ENCODE measurements at regions not wholly inside any gene's neighbourhood (a gene's known extent, or its start where the extent isn't known, plus 50 kb on each side); places are given as distances from the start of the nearest gene placed in this dataset.
"Not testable (repeated sequence)": the region's sequence is repeated elsewhere in the genome, so short reads cannot be mapped to it uniquely, and the experiment has no call there.

DNA sequence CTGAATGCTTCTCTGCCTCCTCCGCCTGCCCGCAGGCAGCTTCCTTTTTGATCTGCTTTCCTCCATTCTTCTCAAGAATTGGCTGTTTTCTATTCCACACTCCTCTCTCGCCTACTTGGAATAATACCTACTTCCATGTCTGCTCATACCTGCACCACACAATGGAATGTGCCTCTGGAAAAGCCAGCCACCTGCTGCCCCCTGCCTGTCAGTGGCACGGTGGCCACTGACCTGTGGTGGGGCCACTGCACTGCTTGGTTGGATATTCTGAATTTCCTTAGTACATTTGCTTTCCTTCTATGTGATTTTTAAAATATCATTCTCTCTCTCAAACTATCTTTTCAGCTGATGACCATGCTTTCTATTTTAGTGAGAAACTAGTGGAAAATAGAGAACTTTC lies 406.9 kb downstream of the DCDC2C start:
- no peaks in the 10 kb centered on the region for H3K36me3 Mint-ChIP-seq
- H3K27me3 Mint-ChIP-seq: no peaks in the 10 kb centered on the region
- no peaks in the 10 kb centered on the region for H3K4me1 Mint-ChIP-seq (ENCODE audit: low read depth)
- no peak overlapping the region for H3K27ac Mint-ChIP-seq
- H3K4me3 Mint-ChIP-seq: no peak overlapping the region
- no peaks in the 10 kb centered on the region for H3K9me3 Mint-ChIP-seq (ENCODE audit: low read depth)

DNA sequence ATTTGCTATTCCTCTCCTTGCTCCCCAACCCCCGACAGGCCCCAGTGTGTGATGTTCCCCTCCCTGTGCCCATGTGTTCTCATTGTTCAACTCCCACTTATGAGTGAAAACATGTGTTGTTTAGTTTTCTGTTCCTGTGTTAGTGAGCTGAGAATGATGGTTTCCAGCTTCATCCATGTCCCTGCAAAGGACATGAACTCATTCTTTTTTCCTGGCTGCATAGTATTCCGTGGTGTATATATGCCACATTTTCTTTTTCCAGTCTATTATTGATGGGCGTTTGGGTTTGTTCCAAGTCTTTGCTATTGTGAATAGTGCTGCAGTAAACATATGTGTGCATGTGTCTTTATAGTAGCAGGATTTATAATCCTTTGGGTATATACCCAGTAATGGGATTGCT lies 412.1 kb downstream of the DCDC2C start:
- not testable (repeated sequence) for H3K27me3 Mint-ChIP-seq; H3K9me3 Mint-ChIP-seq (ENCODE audit: low read depth); H3K36me3 Mint-ChIP-seq; H3K4me1 Mint-ChIP-seq (ENCODE audit: low read depth); H3K4me3 Mint-ChIP-seq; H3K27ac Mint-ChIP-seq

DNA sequence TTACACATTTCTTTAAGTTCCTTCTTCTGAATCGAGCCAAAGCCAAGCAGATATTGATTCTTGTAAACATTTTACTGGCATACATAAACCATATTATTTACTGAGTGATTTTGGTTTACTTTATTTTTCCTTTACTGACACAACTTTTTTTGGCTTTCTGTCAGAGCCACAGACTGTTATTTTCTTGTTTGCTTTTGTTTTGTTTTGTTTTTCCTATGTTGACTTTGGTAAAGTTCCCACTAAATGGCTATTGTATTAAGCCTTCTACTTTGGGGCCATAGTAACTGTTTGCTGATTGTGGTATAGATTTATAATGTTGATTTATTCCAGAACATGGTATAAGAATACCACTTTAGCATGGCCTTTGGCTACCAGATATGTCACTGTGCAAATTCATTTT lies 419.4 kb downstream of the DCDC2C start:
- Mint-ChIP-seq H3K27me3 (no peaks in the 10 kb centered on the region), H3K4me3 (no peak overlapping the region), H3K27ac (no peak overlapping the region), H3K4me1 (ENCODE audit: low read depth) (no peaks in the 10 kb centered on the region), H3K9me3 (ENCODE audit: low read depth) (peaks cover 4% of the 10 kb centered on the region), H3K36me3 (no peaks in the 10 kb centered on the region)

DNA sequence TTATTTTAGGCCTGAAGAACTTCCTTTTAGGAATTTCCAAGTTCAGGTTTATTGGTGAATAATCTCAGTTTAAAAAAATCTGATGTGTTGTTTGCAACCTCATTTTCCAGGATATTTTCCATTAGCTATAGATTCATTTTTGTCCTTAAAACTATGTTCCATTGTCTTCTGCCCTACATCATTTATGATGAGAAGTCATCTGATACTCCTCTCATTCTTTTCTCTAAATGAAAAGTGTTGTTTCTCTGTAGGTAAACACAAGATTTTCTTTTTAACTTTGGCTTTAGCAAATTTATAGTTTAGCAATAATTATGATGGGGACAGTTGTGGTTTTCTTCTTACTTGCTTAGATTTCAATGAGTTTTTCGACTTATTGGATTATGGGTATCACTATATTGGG lies 427.3 kb downstream of the DCDC2C start:
- peaks cover 22% of the 10 kb centered on the region for H3K9me3 Mint-ChIP-seq (ENCODE audit: low read depth)
- H3K27ac Mint-ChIP-seq: no peak overlapping the region

DNA sequence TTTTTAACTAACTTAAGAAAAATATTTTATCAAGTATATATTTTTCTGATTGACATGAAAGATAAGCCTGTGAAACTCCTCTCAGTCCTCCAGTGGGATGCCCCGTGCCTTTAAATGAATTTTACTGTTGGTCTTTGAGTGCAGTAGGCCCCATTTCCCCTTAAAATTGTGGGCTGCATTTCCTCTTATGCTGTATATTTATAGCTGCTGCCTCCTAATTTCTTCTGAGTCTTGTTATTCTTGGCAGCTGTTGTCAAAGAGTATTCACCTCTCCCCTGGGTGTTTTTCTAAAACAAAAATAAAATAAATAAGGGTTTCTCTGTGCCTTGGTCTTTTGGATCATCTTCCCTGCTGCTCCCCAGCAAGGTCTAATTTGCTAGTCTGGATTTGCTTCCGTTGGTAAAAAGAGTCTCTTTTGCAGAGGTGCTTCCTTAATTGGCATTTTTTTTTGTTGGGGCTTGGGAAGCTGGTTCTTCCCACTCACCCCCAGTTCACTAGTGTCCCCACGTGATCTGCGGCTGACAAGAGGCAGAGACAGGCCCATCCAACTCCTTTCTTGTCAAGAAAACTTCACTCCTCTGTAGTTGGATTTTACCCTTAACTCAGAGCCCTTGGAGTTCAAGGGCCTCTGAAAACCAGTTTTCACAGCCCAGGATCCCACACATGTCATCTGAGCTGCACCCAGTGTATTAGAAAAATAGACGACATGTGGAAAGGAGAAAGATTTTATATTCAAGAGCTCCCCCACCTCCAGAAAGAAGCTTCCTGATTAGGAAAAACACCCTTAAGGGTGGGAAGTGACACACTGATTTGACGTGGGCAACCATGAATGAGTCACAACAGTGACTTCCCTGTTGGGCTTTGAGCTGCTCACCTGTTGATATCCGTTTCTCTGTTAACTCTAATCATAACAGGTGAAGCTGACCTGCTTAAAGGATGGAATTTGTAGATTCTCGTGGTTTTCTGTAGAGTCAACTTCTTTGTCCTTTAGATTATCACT lies 431.5 kb downstream of the DCDC2C start:
- Mint-ChIP-seq H3K4me1 (ENCODE audit: low read depth) (no peaks in the 10 kb centered on the region), H3K27me3 (no peaks in the 10 kb centered on the region), H3K36me3 (no peaks in the 10 kb centered on the region), H3K9me3 (ENCODE audit: low read depth) (peaks cover 18% of the 10 kb centered on the region), H3K27ac (no peak overlapping the region), H3K4me3 (no peak overlapping the region)

More for the DNA sequence above, 427.3 kb downstream of the DCDC2C start:
- Mint-ChIP-seq H3K4me3 (no peak overlapping the region), H3K36me3 (no peaks in the 10 kb centered on the region), H3K4me1 (ENCODE audit: low read depth) (no peaks in the 10 kb centered on the region), H3K27me3 (no peaks in the 10 kb centered on the region)

DNA sequence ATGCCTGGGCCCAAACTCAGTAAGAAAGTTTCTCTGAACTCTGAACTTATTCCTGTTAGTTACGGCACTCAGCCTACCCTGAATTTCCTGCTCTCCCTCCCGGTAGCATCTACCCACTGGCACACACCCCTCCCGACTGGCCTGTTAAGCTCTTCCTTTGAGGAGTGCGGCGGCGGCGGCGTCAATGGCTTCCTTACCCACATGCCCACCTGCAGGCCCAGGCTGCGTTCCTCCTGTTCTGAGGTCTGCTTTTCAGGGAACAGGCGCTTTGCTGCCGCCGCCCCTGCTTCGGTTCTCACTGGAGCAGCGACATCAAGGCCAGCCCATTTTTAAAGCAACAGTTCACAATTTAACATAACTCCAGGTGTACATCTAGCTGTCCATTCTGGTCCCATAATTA lies 432.4 kb downstream of the DCDC2C start:
- H3K27me3 Mint-ChIP-seq: no peaks in the 10 kb centered on the region
- no peaks in the 10 kb centered on the region for H3K36me3 Mint-ChIP-seq
- no peaks in the 10 kb centered on the region for H3K4me1 Mint-ChIP-seq (ENCODE audit: low read depth)
- H3K9me3 Mint-ChIP-seq (ENCODE audit: low read depth): peaks cover 15% of the 10 kb centered on the region
- H3K27ac Mint-ChIP-seq: no peak overlapping the region
- H3K4me3 Mint-ChIP-seq: no peak overlapping the region

DNA sequence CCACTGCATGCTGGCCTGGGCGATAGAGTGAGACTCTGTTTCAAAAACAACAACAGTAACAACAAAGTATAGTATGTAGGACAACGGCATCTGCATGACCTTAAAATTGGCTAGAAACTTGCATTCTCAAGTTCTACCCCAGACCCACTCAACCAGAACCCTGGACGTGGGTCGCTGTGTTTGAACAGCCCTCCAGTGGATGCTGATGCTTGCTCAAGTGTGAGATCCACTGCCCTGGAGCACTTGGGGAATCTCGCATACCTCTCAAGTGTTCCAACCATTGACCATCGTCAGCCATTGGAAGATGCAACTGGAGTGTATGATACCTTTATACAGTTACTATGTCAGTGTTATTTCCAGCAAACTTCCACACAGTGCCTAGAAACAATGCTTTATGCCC lies 435.9 kb downstream of the DCDC2C start:
- Mint-ChIP-seq H3K9me3 (ENCODE audit: low read depth) (no peaks in the 10 kb centered on the region), H3K4me3 (no peak overlapping the region), H3K36me3 (no peaks in the 10 kb centered on the region)

DNA sequence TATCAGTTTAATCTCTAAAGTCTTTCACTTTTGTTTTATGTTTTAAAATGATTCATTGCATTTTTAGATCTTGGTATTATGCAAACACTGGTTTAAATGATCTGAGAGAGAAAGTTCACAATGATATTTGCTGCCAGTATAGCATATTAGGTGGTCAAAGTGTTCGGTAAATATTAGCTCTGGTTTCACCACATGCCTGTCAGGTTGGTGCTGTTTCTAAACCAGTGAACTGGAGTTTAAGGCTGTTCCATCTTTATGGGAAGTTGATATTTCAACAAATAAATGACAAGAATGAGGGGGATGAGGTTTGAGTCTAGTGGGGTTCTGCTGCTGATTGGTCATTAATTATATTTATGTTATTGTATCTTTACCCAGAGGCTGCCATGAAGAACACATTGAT lies 436.4 kb downstream of the DCDC2C start:
- Mint-ChIP-seq H3K27ac (no peak overlapping the region), H3K4me3 (no peak overlapping the region), H3K36me3 (no peaks in the 10 kb centered on the region), H3K9me3 (ENCODE audit: low read depth) (no peaks in the 10 kb centered on the region), H3K4me1 (ENCODE audit: low read depth) (no peaks in the 10 kb centered on the region), H3K27me3 (no peaks in the 10 kb centered on the region)

More for the DNA sequence above, 435.9 kb downstream of the DCDC2C start:
- no peak overlapping the region for H3K27ac Mint-ChIP-seq
- no peaks in the 10 kb centered on the region for H3K4me1 Mint-ChIP-seq (ENCODE audit: low read depth)
- H3K27me3 Mint-ChIP-seq: no peaks in the 10 kb centered on the region

DNA sequence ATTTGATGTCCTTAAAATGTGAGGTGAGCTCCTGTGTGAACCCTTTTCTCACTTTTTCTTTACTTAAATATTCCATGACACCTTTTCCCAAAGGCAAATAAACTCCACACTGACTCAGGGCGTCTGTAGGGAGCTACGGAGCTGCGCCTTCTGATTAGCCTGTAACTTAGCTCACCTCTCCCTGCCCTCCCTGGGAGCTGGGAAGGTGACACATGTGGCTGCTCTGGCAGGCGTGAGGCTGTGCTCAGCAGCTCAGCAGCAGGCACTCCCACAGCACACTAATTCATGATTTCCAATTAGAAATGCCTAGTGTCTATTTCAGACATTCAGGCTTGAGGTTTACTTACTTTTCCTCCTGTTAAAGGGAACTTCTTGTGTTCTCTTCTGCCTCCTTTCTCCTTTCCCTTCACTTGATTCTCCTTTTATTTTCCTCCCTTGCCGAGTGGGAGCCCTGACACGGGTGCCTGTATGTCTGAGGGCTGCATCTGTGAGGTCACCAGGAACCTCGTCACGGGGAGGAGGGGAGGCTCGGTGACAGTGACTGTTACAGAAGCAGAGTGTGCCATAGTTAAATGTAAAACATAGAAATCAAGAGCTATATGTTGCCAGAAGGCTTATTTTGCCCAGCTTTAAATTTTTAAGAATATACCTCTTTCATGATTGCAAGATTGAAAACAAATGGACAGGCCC lies 437.1 kb downstream of the DCDC2C start:
- Mint-ChIP-seq H3K36me3 (no peaks in the 10 kb centered on the region), H3K4me1 (ENCODE audit: low read depth) (no peaks in the 10 kb centered on the region), H3K27ac (no peak overlapping the region), H3K9me3 (ENCODE audit: low read depth) (no peaks in the 10 kb centered on the region), H3K4me3 (no peak overlapping the region), H3K27me3 (no peaks in the 10 kb centered on the region)

DNA sequence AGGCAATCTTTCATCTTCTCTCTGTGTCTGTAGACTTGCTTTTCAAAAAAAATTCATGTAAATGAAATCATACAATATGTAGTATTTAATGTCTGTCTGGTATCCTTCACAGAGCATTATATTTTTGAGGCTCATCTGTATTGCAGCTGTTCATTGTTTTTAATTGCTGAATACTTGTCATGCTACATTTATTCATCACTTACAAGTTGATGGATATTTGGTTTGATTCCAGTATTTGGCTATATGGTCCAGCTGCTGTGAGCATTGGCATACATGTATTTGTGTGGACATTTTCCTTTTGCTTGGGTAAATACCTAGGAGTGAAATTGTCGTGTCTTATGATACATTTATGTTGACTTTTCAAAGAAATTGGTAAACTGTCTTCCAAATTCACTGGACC lies 441.4 kb downstream of the DCDC2C start:
- Mint-ChIP-seq H3K4me3 (no peak overlapping the region), H3K4me1 (ENCODE audit: low read depth) (no peaks in the 10 kb centered on the region), H3K27me3 (no peaks in the 10 kb centered on the region), H3K27ac (no peak overlapping the region), H3K9me3 (ENCODE audit: low read depth) (peaks cover 14% of the 10 kb centered on the region), H3K36me3 (no peaks in the 10 kb centered on the region)

DNA sequence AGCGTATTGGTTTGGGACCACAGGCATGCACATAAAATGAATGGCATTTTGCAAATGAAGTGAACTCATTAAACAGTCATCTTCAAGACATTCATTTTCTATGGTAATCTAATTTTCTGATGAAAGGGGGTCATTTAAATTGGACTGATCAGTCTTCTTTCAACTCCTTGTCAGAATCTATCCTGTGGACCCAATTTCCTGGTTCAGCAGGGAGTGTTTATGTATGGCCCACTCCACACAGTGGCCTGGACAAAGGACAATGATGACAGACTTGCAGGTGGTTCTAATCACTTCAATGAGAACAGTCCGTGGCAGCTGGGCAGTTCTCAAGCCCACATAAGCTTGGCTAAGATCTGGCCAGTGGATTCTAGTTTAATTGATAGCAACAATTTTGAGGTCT lies 448.1 kb downstream of the DCDC2C start:
- H3K4me3 Mint-ChIP-seq: no peak overlapping the region
- H3K9me3 Mint-ChIP-seq (ENCODE audit: low read depth): peaks cover 20% of the 10 kb centered on the region
- no peaks in the 10 kb centered on the region for H3K36me3 Mint-ChIP-seq
- no peaks in the 10 kb centered on the region for H3K4me1 Mint-ChIP-seq (ENCODE audit: low read depth)
- no peak overlapping the region for H3K27ac Mint-ChIP-seq
- H3K27me3 Mint-ChIP-seq: peaks cover 2% of the 10 kb centered on the region

DNA sequence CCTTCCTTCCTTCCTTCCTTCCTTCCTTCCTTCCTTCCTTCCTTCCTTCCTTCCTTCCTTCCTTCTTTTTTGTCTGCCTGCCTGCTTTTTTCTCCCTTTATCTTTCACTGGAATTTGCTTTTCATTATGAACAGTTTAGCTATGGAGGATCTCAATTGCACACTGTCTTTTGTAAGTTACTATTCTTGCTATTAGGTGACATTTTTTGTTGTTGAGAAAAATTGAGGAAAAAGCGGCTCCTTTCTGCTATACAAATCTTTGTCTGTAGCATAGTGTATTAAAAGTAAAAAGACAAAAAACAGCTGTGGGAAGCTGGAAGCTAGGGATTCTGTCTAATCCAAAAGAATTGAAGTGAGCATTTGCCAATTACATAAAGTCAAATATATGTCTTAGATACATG lies 448.7 kb downstream of the DCDC2C start:
- H3K4me1 Mint-ChIP-seq (ENCODE audit: low read depth): no peaks in the 10 kb centered on the region
- peaks cover 2% of the 10 kb centered on the region for H3K27me3 Mint-ChIP-seq
- no peak overlapping the region for H3K4me3 Mint-ChIP-seq
- no peak overlapping the region for H3K27ac Mint-ChIP-seq
- H3K9me3 Mint-ChIP-seq (ENCODE audit: low read depth): peaks cover 20% of the 10 kb centered on the region
- H3K36me3 Mint-ChIP-seq: no peaks in the 10 kb centered on the region

DNA sequence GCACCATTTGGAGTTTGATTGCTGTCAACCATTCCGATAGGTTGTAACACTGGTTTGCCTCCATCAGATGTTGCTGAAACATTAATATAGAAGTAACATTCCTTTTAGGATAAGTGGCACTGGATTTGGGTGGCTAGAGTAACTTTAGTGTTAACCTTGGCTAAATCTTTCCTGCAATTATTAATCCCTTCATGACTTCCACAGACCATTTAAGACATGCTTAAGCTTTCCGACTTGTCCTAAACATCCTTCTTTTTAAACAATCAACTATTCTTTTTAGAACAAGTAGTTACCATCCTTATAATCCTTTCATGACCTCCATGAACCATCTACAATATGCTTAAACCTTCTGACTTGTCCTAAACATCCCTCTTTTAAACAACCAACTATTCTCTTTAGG lies 465.5 kb downstream of the DCDC2C start:
- Mint-ChIP-seq H3K9me3 (ENCODE audit: low read depth) (peaks cover 38% of the 10 kb centered on the region), H3K27ac (no peak overlapping the region), H3K4me3 (no peak overlapping the region), H3K4me1 (ENCODE audit: low read depth) (no peaks in the 10 kb centered on the region), H3K27me3 (no peaks in the 10 kb centered on the region), H3K36me3 (no peaks in the 10 kb centered on the region)

DNA sequence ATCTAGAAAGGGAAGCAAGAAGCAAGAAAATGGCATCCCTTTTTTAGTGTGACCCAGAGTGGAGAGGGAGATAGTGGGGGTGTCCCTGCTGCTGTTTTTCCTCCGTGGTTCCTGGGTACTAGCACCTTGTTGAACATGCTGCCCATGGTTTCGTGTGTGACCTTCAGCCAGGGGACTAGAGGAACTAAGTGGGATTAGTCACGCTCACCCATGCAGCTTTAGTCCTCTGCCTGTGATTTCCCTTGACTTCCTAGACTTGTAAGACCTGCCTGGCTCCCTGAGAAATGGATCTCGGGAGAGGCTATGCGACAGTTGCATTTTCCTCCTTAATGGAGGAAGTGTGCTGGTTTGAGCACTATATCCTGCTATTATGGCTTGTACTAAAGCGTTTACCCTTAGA lies 471.4 kb downstream of the DCDC2C start:
- Mint-ChIP-seq H3K27me3 (no peaks in the 10 kb centered on the region), H3K27ac (no peak overlapping the region), H3K4me3 (no peak overlapping the region), H3K9me3 (ENCODE audit: low read depth) (peaks cover 28% of the 10 kb centered on the region), H3K36me3 (no peaks in the 10 kb centered on the region), H3K4me1 (ENCODE audit: low read depth) (no peaks in the 10 kb centered on the region)

DNA sequence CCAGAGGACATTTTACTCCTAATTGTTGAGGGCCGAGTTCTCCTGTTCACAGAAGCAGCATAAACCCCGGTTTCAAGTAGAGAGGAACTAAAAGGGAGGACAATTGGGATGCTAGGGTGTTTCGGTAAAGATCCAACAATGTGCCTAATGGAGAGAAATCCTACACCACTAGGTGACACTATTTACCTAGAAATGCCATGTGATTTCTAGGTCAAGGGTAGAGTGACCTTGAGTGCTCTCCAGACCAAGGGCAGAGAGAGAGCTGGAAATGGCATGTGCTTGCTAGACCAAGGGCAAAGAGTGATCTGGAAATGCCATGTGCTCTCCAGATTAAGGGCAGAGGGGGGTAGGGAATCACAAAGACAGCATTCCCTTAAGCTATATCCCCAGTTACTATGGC lies 472.0 kb downstream of the DCDC2C start:
- Mint-ChIP-seq H3K27me3 (no peaks in the 10 kb centered on the region), H3K27ac (no peak overlapping the region), H3K36me3 (no peaks in the 10 kb centered on the region), H3K4me1 (ENCODE audit: low read depth) (no peaks in the 10 kb centered on the region), H3K4me3 (no peak overlapping the region), H3K9me3 (ENCODE audit: low read depth) (peaks cover 29% of the 10 kb centered on the region)

All from activated naive CD8-positive, alpha-beta T cell (primary cell).